ENCODE measurements at regions not wholly inside any gene's neighbourhood (a gene's known extent, or its start where the extent isn't known, plus 50 kb on each side); places are given as distances from the start of the nearest gene placed in this dataset.

GRCh38 chr4:151527699-151528098 lies 118.7 kb downstream of the FHIP1A start:
- Histone ChIP-seq H3K9me3 (ENCODE audit: control insufficient read depth, insufficient read depth, low read length) (no peaks in the 10 kb centered on the region), H4K5ac (ENCODE audit: low read depth, low read length) (no peak overlapping the region), H3K36me3 (ENCODE audit: control insufficient read depth, insufficient read depth, low read length) (no peaks in the 10 kb centered on the region), H3K4ac (ENCODE audit: low read depth, low read length) (no peak overlapping the region), H3K56ac (ENCODE audit: extremely low read depth, insufficient read depth, low read length) (no peak overlapping the region), H3K18ac (ENCODE audit: low read depth, low read length) (no peak overlapping the region), H3K9ac (ENCODE audit: low read depth, low read length) (no peak overlapping the region), H3K27me3 (ENCODE audit: control insufficient read depth, insufficient read depth, low read length) (peaks cover 2% of the 10 kb centered on the region), H3K79me1 (ENCODE audit: low read depth in 1 of 2, low read length in 2 of 2) (no peaks in the 10 kb centered on the region), H2AFZ (replicated peaks; ENCODE audit: low read length, poor library complexity) (no peak overlapping the region), H2BK5ac (ENCODE audit: low read depth, low read length, poor library complexity, severe bottlenecking) (no peak overlapping the region), H3K23ac (ENCODE audit: low read depth, low read length) (no peak overlapping the region), H3K4me2 (ENCODE audit: low read depth, low read length) (no peak overlapping the region), H2BK120ac (ENCODE audit: low read depth, low read length) (no peak overlapping the region), H2AK5ac (ENCODE audit: low read depth, low read length) (no peak overlapping the region), H2BK20ac (ENCODE audit: low read depth, low read length) (no peak overlapping the region), H3K14ac (replicated peaks; ENCODE audit: low read depth, low read length) (no peak overlapping the region), H3K27ac (ENCODE audit: insufficient read depth, low read length) (no peak overlapping the region), H2AK9ac (replicated peaks; ENCODE audit: low read depth, low read length, poor library complexity) (no peak overlapping the region), H4K8ac (ENCODE audit: low read depth in 2 of 2, low read length in 2 of 2) (no peak overlapping the region), H2BK15ac (ENCODE audit: low read depth, low read length) (no peak overlapping the region), H3K4me1 (ENCODE audit: control insufficient read depth, insufficient read depth, low read length) (no peaks in the 10 kb centered on the region), H3K9me1 (ENCODE audit: insufficient read depth, low read length) (no peaks in the 10 kb centered on the region), H4K91ac (ENCODE audit: insufficient read depth, low read depth, low read length) (no peak overlapping the region), H4K20me1 (ENCODE audit: insufficient read depth, low read length) (no peaks in the 10 kb centered on the region), H3K4me3 (ENCODE audit: insufficient read depth, low read depth, low read length) (no peak overlapping the region)
- dilution Hi-C loops (cut with HindIII; ENCODE audit: low sequenced_read_pairs, unreplicated experiment), result no loop called here
- ChIA-PET POLR2A (ENCODE audit: unreplicated experiment) (no interaction called here), CTCF (no interaction called here)
- ATAC-seq (ENCODE audit: low read depth), result no peak
- BruUV-seq (replicated peaks), result no TSS peak
- in situ Hi-C loops (cut with MboI; ENCODE audit: low sequenced_read_pairs), result no loop called here
- no peak for DNase-seq
- intact Hi-C loops (cut with micrococcal nuclease), result no loop called here
- WGBS, 2 experiments (ENCODE audit: extremely low coverage in 2 of 2, insufficient read length in 1 of 2), result 70% methylated on average over 2 of the region's 2 CpGs; no CpG with 5 or more reads in 1 of the 2 experiments
- TF ChIP-seq MAZ (IDR thresholded peaks at IDR 0.05; ENCODE audit: borderline replicate concordance, low read depth, low read length) (no peak), ELK1 (IDR thresholded peaks at IDR 0.05; ENCODE audit: borderline replicate concordance, low read depth, low read length) (no peak), FOS (IDR thresholded peaks at IDR 0.05; ENCODE audit: low read depth, low read length) (no peak), NFE2L2 (IDR thresholded peaks at IDR 0.05; ENCODE audit: low read depth, low read length) (no peak), BHLHE40 (IDR thresholded peaks at IDR 0.05; ENCODE audit: low read depth, low read length) (no peak), MAFK (IDR thresholded peaks at IDR 0.05; ENCODE audit: low read depth, low read length) (no peak), CEBPB (IDR thresholded peaks at IDR 0.05; ENCODE audit: low read depth, low read length) (no peak), CTCF (conservative IDR thresholded peaks at IDR 0.05; ENCODE audit: low read depth, low read length) (no peak), SMC3 (IDR thresholded peaks at IDR 0.05; ENCODE audit: low read depth, low read length) (no peak), RCOR1 (IDR thresholded peaks at IDR 0.05; ENCODE audit: insufficient replicate concordance, low read length) (no peak), RAD21 (IDR thresholded peaks at IDR 0.05; ENCODE audit: low read length) (no peak), POLR2A (IDR thresholded peaks at IDR 0.05; ENCODE audit: low read depth, low read length) (no peak), MXI1 (IDR thresholded peaks at IDR 0.05; ENCODE audit: borderline replicate concordance, low read depth, low read length) (no peak), USF2 (IDR thresholded peaks at IDR 0.05; ENCODE audit: low read depth, low read length) (no peak), RFX5 (IDR thresholded peaks at IDR 0.05; ENCODE audit: low read depth, low read length) (no peak), CHD1 (IDR thresholded peaks at IDR 0.05; ENCODE audit: low read depth, low read length) (no peak)

All from IMR-90 (cell line).